ENCODE measurements at regions not wholly inside any gene's neighbourhood (a gene's known extent, or its start where the extent isn't known, plus 50 kb on each side); places are given as distances from the start of the nearest gene placed in this dataset.

DNA sequence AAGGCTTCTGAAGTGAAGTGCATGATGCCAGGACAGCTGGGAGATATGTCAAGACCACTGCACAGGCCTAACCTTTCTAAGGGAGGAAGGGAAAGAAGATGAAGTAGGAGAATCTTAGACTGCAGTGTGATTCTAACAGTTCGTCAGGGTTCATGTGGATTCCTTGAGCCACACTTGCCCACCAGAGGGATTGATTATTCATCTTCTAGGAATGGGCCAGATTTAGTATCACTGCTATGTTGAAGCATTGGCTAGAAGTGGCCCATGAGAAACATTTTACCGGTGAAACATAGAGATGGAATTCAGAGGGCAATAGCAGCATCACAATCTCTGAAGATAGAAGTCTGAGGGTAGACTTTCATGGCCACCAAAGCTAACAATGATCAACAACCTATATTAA, 550.8 kb upstream of the SLITRK1 start:
- TF ChIP-seq, protein P1, sequence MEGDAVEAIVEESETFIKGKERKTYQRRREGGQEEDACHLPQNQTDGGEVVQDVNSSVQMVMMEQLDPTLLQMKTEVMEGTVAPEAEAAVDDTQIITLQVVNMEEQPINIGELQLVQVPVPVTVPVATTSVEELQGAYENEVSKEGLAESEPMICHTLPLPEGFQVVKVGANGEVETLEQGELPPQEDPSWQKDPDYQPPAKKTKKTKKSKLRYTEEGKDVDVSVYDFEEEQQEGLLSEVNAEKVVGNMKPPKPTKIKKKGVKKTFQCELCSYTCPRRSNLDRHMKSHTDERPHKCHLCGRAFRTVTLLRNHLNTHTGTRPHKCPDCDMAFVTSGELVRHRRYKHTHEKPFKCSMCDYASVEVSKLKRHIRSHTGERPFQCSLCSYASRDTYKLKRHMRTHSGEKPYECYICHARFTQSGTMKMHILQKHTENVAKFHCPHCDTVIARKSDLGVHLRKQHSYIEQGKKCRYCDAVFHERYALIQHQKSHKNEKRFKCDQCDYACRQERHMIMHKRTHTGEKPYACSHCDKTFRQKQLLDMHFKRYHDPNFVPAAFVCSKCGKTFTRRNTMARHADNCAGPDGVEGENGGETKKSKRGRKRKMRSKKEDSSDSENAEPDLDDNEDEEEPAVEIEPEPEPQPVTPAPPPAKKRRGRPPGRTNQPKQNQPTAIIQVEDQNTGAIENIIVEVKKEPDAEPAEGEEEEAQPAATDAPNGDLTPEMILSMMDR (IDR thresholded peaks at IDR 0.05), result no peak
- TF ChIP-seq POLR2A (IDR thresholded peaks at IDR 0.05), result no peak

Measured in esophagus squamous epithelium (tissue), 4 donors.